D721Med (cell line): ENCODE measurements at regions not wholly inside any gene's neighbourhood (a gene's known extent, or its start where the extent isn't known, plus 50 kb on each side); places are given as distances from the start of the nearest gene placed in this dataset.

ENCODE experiments used
- DNase-seq: peaks from one replicate; pipeline ENCODE4 v3.0.0; 2011; ENCODE audit warnings: low spot score; ENCODE audit not compliant: insufficient read length
- FAIRE-seq: peaks from 2 replicates; lab custom pipeline; 2011; peaks lifted over from hg19 to GRCh38; lab: Jason Lieb, UNC
- CTCF ChIP-seq: IDR thresholded peaks from 2 replicates; pipeline ENCODE4 v1.5.1; 2012; ENCODE audit warnings: mild to moderate bottlenecking, control low read depth; ENCODE audit not compliant: insufficient read depth; ENCODE audit errors: missing control alignments

- FAIRE-seq: no peak
- DNase-seq: no peak
- TF ChIP-seq CTCF: no peak
Measured at GRCh38 chr17:71375948-71376347, 744.9 kb upstream of the SOX9 start.

GRCh38 chr17:71376933-71377332 is 743.9 kb upstream of the SOX9 start:
- FAIRE-seq (no peak), DNase-seq (no peak)
- TF ChIP-seq CTCF: no peak

GRCh38 chr17:71378036-71378435 is 742.8 kb upstream of the SOX9 start:
- FAIRE-seq (no peak), DNase-seq (no peak)
- no peak for TF ChIP-seq CTCF

GRCh38 chr17:71378741-71379140 is 742.1 kb upstream of the SOX9 start:
- DNase-seq (no peak), FAIRE-seq (no peak)
- TF ChIP-seq CTCF: no peak

GRCh38 chr17:71379512-71379911 is 741.3 kb upstream of the SOX9 start:
- TF ChIP-seq CTCF: no peak
- FAIRE-seq (no peak), DNase-seq (no peak)

DNA sequence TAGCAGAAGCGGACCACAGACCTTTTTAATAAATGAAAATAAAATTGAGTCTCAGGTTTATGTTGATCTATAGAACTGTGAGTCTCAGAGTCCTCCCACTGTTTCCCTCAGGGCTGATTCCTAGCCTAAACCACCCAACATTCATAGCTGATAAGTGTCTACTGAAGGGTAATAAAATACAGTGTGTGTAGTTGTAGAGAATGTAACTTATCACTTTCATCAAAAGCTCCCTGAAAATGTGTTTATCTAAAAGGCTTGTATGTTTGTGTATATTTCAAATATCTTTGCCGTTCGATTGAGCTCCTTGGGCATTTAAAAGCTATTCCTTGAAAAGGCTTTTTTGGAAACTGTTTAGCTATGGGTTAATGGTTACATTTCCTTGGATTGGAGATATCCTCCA is 740.3 kb upstream of the SOX9 start:
- DNase-seq (no peak), FAIRE-seq (no peak)
- TF ChIP-seq CTCF: no peak

GRCh38 chr17:71380936-71381335 is 739.9 kb upstream of the SOX9 start:
- FAIRE-seq: no peak
- no peak for DNase-seq
- no peak for TF ChIP-seq CTCF
